ENCODE measurements at regions not wholly inside any gene's neighbourhood (a gene's known extent, or its start where the extent isn't known, plus 50 kb on each side); places are given as distances from the start of the nearest gene placed in this dataset.

GRCh38 chr2:5548991-5549715, 143.0 kb upstream of the SOX11 start:
- Mint-ChIP-seq H3K9me3 (peaks cover 29% of the 10 kb centered on the region), H3K36me3 (ENCODE audit: low read depth) (no peaks in the 10 kb centered on the region), H3K27me3 (ENCODE audit: low read depth) (no peaks in the 10 kb centered on the region), H3K27ac (no peak overlapping the region), H3K4me1 (ENCODE audit: low read depth) (no peaks in the 10 kb centered on the region), H3K4me3 (ENCODE audit: low read depth) (no peak overlapping the region)
- DNase-seq (ENCODE audit: low spot score) = no peak
- intact Hi-C loops (cut with micrococcal nuclease) = no loop called here

- no peak overlapping the region for H3K27ac Mint-ChIP-seq
- no peak for DNase-seq (ENCODE audit: low spot score)
- peaks cover 24% of the 10 kb centered on the region for H3K9me3 Mint-ChIP-seq
- intact Hi-C loops (cut with micrococcal nuclease) = no loop called here
- H3K27me3 Mint-ChIP-seq (ENCODE audit: low read depth) = no peaks in the 10 kb centered on the region
- H3K4me3 Mint-ChIP-seq (ENCODE audit: low read depth) = no peak overlapping the region
- H3K36me3 Mint-ChIP-seq (ENCODE audit: low read depth) = no peaks in the 10 kb centered on the region
- no peaks in the 10 kb centered on the region for H3K4me1 Mint-ChIP-seq (ENCODE audit: low read depth)
Measured at GRCh38 chr2:5549771-5550170, 142.4 kb upstream of the SOX11 start.

- Mint-ChIP-seq H3K4me3 (ENCODE audit: low read depth) (no peak overlapping the region), H3K27ac (no peak overlapping the region), H3K27me3 (ENCODE audit: low read depth) (no peaks in the 10 kb centered on the region), H3K36me3 (ENCODE audit: low read depth) (no peaks in the 10 kb centered on the region), H3K4me1 (ENCODE audit: low read depth) (no peaks in the 10 kb centered on the region), H3K9me3 (peaks cover 22% of the 10 kb centered on the region)
- DNase-seq (ENCODE audit: low spot score) = no peak
- intact Hi-C loops (cut with micrococcal nuclease) = no loop called here
Measured at GRCh38 chr2:5555636-5556035, 136.5 kb upstream of the SOX11 start.

GRCh38 chr2:5561006-5561405, 131.2 kb upstream of the SOX11 start:
- Mint-ChIP-seq H3K27ac (no peak overlapping the region), H3K27me3 (ENCODE audit: low read depth) (no peaks in the 10 kb centered on the region), H3K9me3 (peaks cover 8% of the 10 kb centered on the region), H3K36me3 (ENCODE audit: low read depth) (no peaks in the 10 kb centered on the region), H3K4me1 (ENCODE audit: low read depth) (no peaks in the 10 kb centered on the region), H3K4me3 (ENCODE audit: low read depth) (no peak overlapping the region)
- no peak for DNase-seq (ENCODE audit: low spot score)
- intact Hi-C loops (cut with micrococcal nuclease) = no loop called here

- H3K27me3 Mint-ChIP-seq (ENCODE audit: low read depth) = no peaks in the 10 kb centered on the region
- H3K27ac Mint-ChIP-seq = no peak overlapping the region
- H3K9me3 Mint-ChIP-seq = peaks cover 5% of the 10 kb centered on the region
- no peaks in the 10 kb centered on the region for H3K4me1 Mint-ChIP-seq (ENCODE audit: low read depth)
- no peak overlapping the region for H3K4me3 Mint-ChIP-seq (ENCODE audit: low read depth)
- intact Hi-C loops (cut with micrococcal nuclease) = no loop called here
- no peak for DNase-seq (ENCODE audit: low spot score)
- H3K36me3 Mint-ChIP-seq (ENCODE audit: low read depth) = no peaks in the 10 kb centered on the region
Measured at GRCh38 chr2:5562426-5562825, 129.8 kb upstream of the SOX11 start.

GRCh38 chr2:5562865-5563264, 129.3 kb upstream of the SOX11 start:
- peaks cover 5% of the 10 kb centered on the region for H3K9me3 Mint-ChIP-seq
- H3K27me3 Mint-ChIP-seq (ENCODE audit: low read depth) = no peaks in the 10 kb centered on the region
- no peak overlapping the region for H3K4me3 Mint-ChIP-seq (ENCODE audit: low read depth)
- H3K4me1 Mint-ChIP-seq (ENCODE audit: low read depth) = no peaks in the 10 kb centered on the region
- no peak for DNase-seq (ENCODE audit: low spot score)
- H3K27ac Mint-ChIP-seq = no peak overlapping the region
- intact Hi-C loops (cut with micrococcal nuclease) = no loop called here
- no peaks in the 10 kb centered on the region for H3K36me3 Mint-ChIP-seq (ENCODE audit: low read depth)

- Mint-ChIP-seq H3K36me3 (ENCODE audit: low read depth) (no peaks in the 10 kb centered on the region), H3K27ac (no peak overlapping the region), H3K4me3 (ENCODE audit: low read depth) (no peak overlapping the region), H3K4me1 (ENCODE audit: low read depth) (no peaks in the 10 kb centered on the region), H3K27me3 (ENCODE audit: low read depth) (no peaks in the 10 kb centered on the region), H3K9me3 (peaks cover 5% of the 10 kb centered on the region)
- no peak for DNase-seq (ENCODE audit: low spot score)
- intact Hi-C loops (cut with micrococcal nuclease) = no loop called here
Measured at GRCh38 chr2:5563411-5563810, 128.8 kb upstream of the SOX11 start.

- no peaks in the 10 kb centered on the region for H3K4me1 Mint-ChIP-seq (ENCODE audit: low read depth)
- H3K9me3 Mint-ChIP-seq = peaks cover 6% of the 10 kb centered on the region
- H3K27ac Mint-ChIP-seq = no peak overlapping the region
- no peak for DNase-seq (ENCODE audit: low spot score)
- no peaks in the 10 kb centered on the region for H3K36me3 Mint-ChIP-seq (ENCODE audit: low read depth)
- no peaks in the 10 kb centered on the region for H3K27me3 Mint-ChIP-seq (ENCODE audit: low read depth)
- H3K4me3 Mint-ChIP-seq (ENCODE audit: low read depth) = no peak overlapping the region
- intact Hi-C loops (cut with micrococcal nuclease) = no loop called here
Measured at GRCh38 chr2:5569256-5569655, 122.9 kb upstream of the SOX11 start.

GRCh38 chr2:5576015-5576414, 116.2 kb upstream of the SOX11 start:
- intact Hi-C loops (cut with micrococcal nuclease) = no loop called here
- no peak for DNase-seq (ENCODE audit: low spot score)
- no peaks in the 10 kb centered on the region for H3K36me3 Mint-ChIP-seq (ENCODE audit: low read depth)
- H3K27me3 Mint-ChIP-seq (ENCODE audit: low read depth) = no peaks in the 10 kb centered on the region
- H3K4me1 Mint-ChIP-seq (ENCODE audit: low read depth) = no peaks in the 10 kb centered on the region
- H3K27ac Mint-ChIP-seq = no peak overlapping the region
- no peak overlapping the region for H3K4me3 Mint-ChIP-seq (ENCODE audit: low read depth)
- H3K9me3 Mint-ChIP-seq = no peaks in the 10 kb centered on the region

- Mint-ChIP-seq H3K36me3 (ENCODE audit: low read depth) (no peaks in the 10 kb centered on the region), H3K4me1 (ENCODE audit: low read depth) (no peaks in the 10 kb centered on the region), H3K27ac (no peak overlapping the region), H3K9me3 (peaks cover 9% of the 10 kb centered on the region), H3K27me3 (ENCODE audit: low read depth) (no peaks in the 10 kb centered on the region), H3K4me3 (ENCODE audit: low read depth) (no peak overlapping the region)
- intact Hi-C loops (cut with micrococcal nuclease) = no loop called here
- no peak for DNase-seq (ENCODE audit: low spot score)
Measured at GRCh38 chr2:5587766-5588165, 104.4 kb upstream of the SOX11 start.

GRCh38 chr2:5588601-5589000, 103.6 kb upstream of the SOX11 start:
- no peak overlapping the region for H3K27ac Mint-ChIP-seq
- intact Hi-C loops (cut with micrococcal nuclease) = no loop called here
- no peaks in the 10 kb centered on the region for H3K4me1 Mint-ChIP-seq (ENCODE audit: low read depth)
- H3K27me3 Mint-ChIP-seq (ENCODE audit: low read depth) = no peaks in the 10 kb centered on the region
- H3K36me3 Mint-ChIP-seq (ENCODE audit: low read depth) = no peaks in the 10 kb centered on the region
- H3K4me3 Mint-ChIP-seq (ENCODE audit: low read depth) = no peak overlapping the region
- no peak for DNase-seq (ENCODE audit: low spot score)
- peaks cover 9% of the 10 kb centered on the region for H3K9me3 Mint-ChIP-seq

GRCh38 chr2:5589183-5589582, 103.0 kb upstream of the SOX11 start:
- Mint-ChIP-seq H3K36me3 (ENCODE audit: low read depth) (no peaks in the 10 kb centered on the region), H3K27ac (no peak overlapping the region), H3K9me3 (peaks cover 9% of the 10 kb centered on the region), H3K4me3 (ENCODE audit: low read depth) (no peak overlapping the region), H3K4me1 (ENCODE audit: low read depth) (no peaks in the 10 kb centered on the region), H3K27me3 (ENCODE audit: low read depth) (no peaks in the 10 kb centered on the region)
- intact Hi-C loops (cut with micrococcal nuclease) = no loop called here
- DNase-seq (ENCODE audit: low spot score) = no peak

GRCh38 chr2:5590886-5591285, 101.3 kb upstream of the SOX11 start:
- Mint-ChIP-seq H3K4me3 (ENCODE audit: low read depth) (no peak overlapping the region), H3K27me3 (ENCODE audit: low read depth) (no peaks in the 10 kb centered on the region), H3K36me3 (ENCODE audit: low read depth) (no peaks in the 10 kb centered on the region), H3K9me3 (peaks cover 9% of the 10 kb centered on the region), H3K27ac (no peak overlapping the region), H3K4me1 (ENCODE audit: low read depth) (no peaks in the 10 kb centered on the region)
- no peak for DNase-seq (ENCODE audit: low spot score)
- intact Hi-C loops (cut with micrococcal nuclease) = no loop called here

GRCh38 chr2:5592916-5593315, 99.3 kb upstream of the SOX11 start:
- H3K9me3 Mint-ChIP-seq = peaks cover 8% of the 10 kb centered on the region
- DNase-seq (ENCODE audit: low spot score) = no peak

More at GRCh38 chr2:5592916-5593315, 99.3 kb upstream of the SOX11 start:
- intact Hi-C loops (cut with micrococcal nuclease) = no loop called here
- Mint-ChIP-seq H3K36me3 (ENCODE audit: low read depth) (no peaks in the 10 kb centered on the region), H3K4me3 (ENCODE audit: low read depth) (no peak overlapping the region), H3K4me1 (ENCODE audit: low read depth) (no peaks in the 10 kb centered on the region), H3K27ac (no peak overlapping the region), H3K27me3 (ENCODE audit: low read depth) (no peaks in the 10 kb centered on the region)

Data from activated T-helper 2 cell treated with anti-CD3 and anti-CD28 coated beads, Interferon-gamma antibody, Interleukin-2, Interleukin-4, amounts not matched to agents 10 μg/mL and 5 μg/mL and 100 μg/mL, durations not matched to agents 14 hours and 24 hours and 36 hours (primary cell).